ENCODE measurements at regions not wholly inside any gene's neighbourhood (a gene's known extent, or its start where the extent isn't known, plus 50 kb on each side); places are given as distances from the start of the nearest gene placed in this dataset.
A peak's percentile ranks its signal among the peaks of the same experiment; 100 is the strongest.

DNA sequence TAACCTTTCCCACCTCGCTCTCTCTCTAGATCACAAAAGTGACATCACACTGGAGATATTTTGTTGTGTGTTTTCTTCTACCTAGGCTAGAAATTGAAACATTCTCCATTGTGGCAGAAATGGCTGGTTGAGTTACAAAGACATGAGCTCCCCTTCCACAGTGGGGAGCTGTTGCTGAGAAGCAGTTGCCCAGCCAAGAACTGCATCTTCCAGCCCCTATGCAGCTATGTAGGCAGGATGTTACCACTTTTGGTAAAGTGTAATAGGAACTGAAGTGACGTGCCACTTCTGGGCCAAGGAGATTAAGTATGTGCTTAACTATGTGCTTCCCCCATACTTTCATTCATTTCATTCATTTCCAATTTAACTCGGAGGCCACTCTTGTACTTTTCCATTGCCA, 138.7 kb upstream of the E2F7 start:
- no peaks in the 10 kb centered on the region for H3K36me3 ChIP-seq (ENCODE audit: insufficient read depth, low read length)
- H3K27ac ChIP-seq (ENCODE audit: low read depth, low read length): no peak overlapping the region
- peaks cover 8% of the 10 kb centered on the region for H3K4me1 ChIP-seq (ENCODE audit: control insufficient read depth, insufficient read depth, low read length, unreplicated experiment)
- no peak overlapping the region for H3K4me3 ChIP-seq (ENCODE audit: low read depth, low read length)
- H2AFZ ChIP-seq (ENCODE audit: low read length, unreplicated experiment): no peak overlapping the region
- no peaks in the 10 kb centered on the region for H3K27me3 ChIP-seq (ENCODE audit: insufficient read depth, low read length)
- H3K79me2 ChIP-seq (ENCODE audit: control insufficient read depth, insufficient read depth, low read length, unreplicated experiment): no peaks in the 10 kb centered on the region

DNA sequence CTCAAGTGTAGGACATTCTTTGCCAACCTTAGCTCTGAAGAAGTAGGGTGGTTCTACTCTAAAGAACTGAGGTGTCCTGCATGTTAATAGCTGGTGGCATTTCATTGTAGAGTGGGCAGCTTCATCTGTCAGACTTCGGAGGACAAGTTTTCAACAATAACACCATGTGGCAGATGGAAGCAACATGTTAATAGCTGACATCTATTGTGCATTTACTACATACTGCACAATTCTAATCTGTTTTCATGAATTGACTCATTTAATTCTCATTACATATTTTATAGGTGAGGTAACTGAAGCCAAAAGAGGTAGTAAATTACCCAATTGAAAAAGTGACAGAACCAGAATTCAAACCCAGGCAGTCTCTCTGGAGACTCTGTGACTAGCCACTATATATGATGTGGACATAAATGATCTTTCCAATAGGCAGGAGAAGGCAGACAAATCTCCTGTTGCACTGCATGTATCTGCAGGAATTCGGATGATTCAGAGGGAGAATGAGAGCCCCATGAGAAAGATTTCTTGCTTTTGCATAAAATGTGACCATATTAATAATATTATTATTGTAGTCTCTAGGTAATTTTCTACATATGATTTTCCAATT, 137.2 kb upstream of the E2F7 start:
- peaks cover 8% of the 10 kb centered on the region for H3K4me1 ChIP-seq (ENCODE audit: control insufficient read depth, insufficient read depth, low read length, unreplicated experiment)
- no peaks in the 10 kb centered on the region for H3K27me3 ChIP-seq (ENCODE audit: insufficient read depth, low read length)
- no peak overlapping the region for H3K27ac ChIP-seq (ENCODE audit: low read depth, low read length)
- H3K79me2 ChIP-seq (ENCODE audit: control insufficient read depth, insufficient read depth, low read length, unreplicated experiment): no peaks in the 10 kb centered on the region
- no peak overlapping the region for H2AFZ ChIP-seq (ENCODE audit: low read length, unreplicated experiment)
- H3K36me3 ChIP-seq (ENCODE audit: insufficient read depth, low read length): no peaks in the 10 kb centered on the region
- H3K4me3 ChIP-seq (ENCODE audit: low read depth, low read length): no peak overlapping the region

- H3K79me2 ChIP-seq (ENCODE audit: control insufficient read depth, insufficient read depth, low read length, unreplicated experiment): no peaks in the 10 kb centered on the region
- peak overlapping the region; percentile 76 for H2AFZ ChIP-seq (ENCODE audit: low read length, unreplicated experiment)
- H3K27ac ChIP-seq (ENCODE audit: low read depth, low read length): peak overlapping the region; percentile 91
- no peaks in the 10 kb centered on the region for H3K36me3 ChIP-seq (ENCODE audit: insufficient read depth, low read length)
- peaks cover 25% of the 10 kb centered on the region for H3K4me1 ChIP-seq (ENCODE audit: control insufficient read depth, insufficient read depth, low read length, unreplicated experiment)
- no peaks in the 10 kb centered on the region for H3K27me3 ChIP-seq (ENCODE audit: insufficient read depth, low read length)
- peak overlapping the region; percentile 60 for H3K4me3 ChIP-seq (ENCODE audit: low read depth, low read length)
These were observed 124.6 kb upstream of the E2F7 start for GRCh38 chr12:77189901-77190416.

DNA sequence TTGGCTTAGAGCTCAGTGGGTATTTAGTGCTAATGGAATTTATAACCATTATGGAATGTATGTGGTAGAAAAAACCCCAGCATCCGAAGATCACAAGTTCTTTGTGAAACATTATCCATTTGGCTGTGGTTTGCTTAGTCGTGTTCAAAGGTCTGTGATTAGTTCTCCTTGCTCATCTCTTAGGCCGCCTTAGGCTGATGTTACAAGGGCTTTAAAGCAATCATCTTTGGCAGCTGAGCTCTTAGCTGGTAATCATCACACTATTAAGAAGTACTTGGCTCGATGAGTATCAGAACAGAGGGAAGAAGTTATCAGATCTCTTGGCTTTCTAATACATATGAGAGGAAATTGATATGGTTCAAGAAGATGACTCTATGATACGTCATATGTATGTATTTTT, 124.1 kb upstream of the E2F7 start:
- Histone ChIP-seq H3K27ac (ENCODE audit: low read depth, low read length) (peak overlapping the region; percentile 91), H3K79me2 (ENCODE audit: control insufficient read depth, insufficient read depth, low read length, unreplicated experiment) (no peaks in the 10 kb centered on the region), H2AFZ (ENCODE audit: low read length, unreplicated experiment) (peak overlapping the region; percentile 76), H3K27me3 (ENCODE audit: insufficient read depth, low read length) (no peaks in the 10 kb centered on the region), H3K4me1 (ENCODE audit: control insufficient read depth, insufficient read depth, low read length, unreplicated experiment) (peaks cover 25% of the 10 kb centered on the region), H3K36me3 (ENCODE audit: insufficient read depth, low read length) (no peaks in the 10 kb centered on the region), H3K4me3 (ENCODE audit: low read depth, low read length) (peak overlapping the region; percentile 60)

- Histone ChIP-seq H2AFZ (ENCODE audit: low read length, unreplicated experiment) (no peak overlapping the region), H3K4me3 (ENCODE audit: low read depth, low read length) (no peak overlapping the region), H3K27me3 (ENCODE audit: insufficient read depth, low read length) (no peaks in the 10 kb centered on the region), H3K27ac (ENCODE audit: low read depth, low read length) (no peak overlapping the region), H3K79me2 (ENCODE audit: control insufficient read depth, insufficient read depth, low read length, unreplicated experiment) (no peaks in the 10 kb centered on the region), H3K4me1 (ENCODE audit: control insufficient read depth, insufficient read depth, low read length, unreplicated experiment) (no peaks in the 10 kb centered on the region), H3K36me3 (ENCODE audit: insufficient read depth, low read length) (no peaks in the 10 kb centered on the region)
These were observed 114.1 kb upstream of the E2F7 start for GRCh38 chr12:77179515-77179914.

- Histone ChIP-seq H3K27ac (ENCODE audit: low read depth, low read length) (no peak overlapping the region), H3K27me3 (ENCODE audit: insufficient read depth, low read length) (no peaks in the 10 kb centered on the region), H2AFZ (ENCODE audit: low read length, unreplicated experiment) (no peak overlapping the region), H3K4me3 (ENCODE audit: low read depth, low read length) (no peak overlapping the region), H3K79me2 (ENCODE audit: control insufficient read depth, insufficient read depth, low read length, unreplicated experiment) (no peaks in the 10 kb centered on the region), H3K36me3 (ENCODE audit: insufficient read depth, low read length) (no peaks in the 10 kb centered on the region), H3K4me1 (ENCODE audit: control insufficient read depth, insufficient read depth, low read length, unreplicated experiment) (peaks cover 14% of the 10 kb centered on the region)
These were observed 102.4 kb upstream of the E2F7 start for GRCh38 chr12:77167801-77168200.

DNA sequence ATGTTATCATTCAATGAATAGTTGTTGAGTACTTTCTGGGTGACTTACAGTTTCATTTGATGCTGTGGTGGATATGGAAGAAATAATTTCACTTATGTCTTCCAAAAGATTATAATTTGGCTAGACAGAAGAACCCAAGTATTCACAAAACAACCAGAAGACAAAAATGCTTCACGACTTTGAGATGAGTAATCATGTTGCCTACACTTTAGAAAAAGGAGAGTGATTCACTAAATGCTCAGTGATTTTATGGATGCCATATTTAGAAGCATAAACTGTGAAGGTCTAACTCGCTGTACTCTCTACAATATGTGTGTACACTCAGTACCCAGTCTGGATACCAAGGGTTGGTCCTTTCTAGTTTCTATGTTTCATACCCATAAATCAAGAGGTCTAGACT, 101.3 kb upstream of the E2F7 start:
- Histone ChIP-seq H3K27ac (ENCODE audit: low read depth, low read length) (no peak overlapping the region; the same call in 1 of the 2 replicates), H3K4me3 (ENCODE audit: low read depth, low read length) (no peak overlapping the region), H3K36me3 (ENCODE audit: insufficient read depth, low read length) (no peaks in the 10 kb centered on the region), H2AFZ (ENCODE audit: low read length, unreplicated experiment) (no peak overlapping the region), H3K27me3 (ENCODE audit: insufficient read depth, low read length) (no peaks in the 10 kb centered on the region), H3K4me1 (ENCODE audit: control insufficient read depth, insufficient read depth, low read length, unreplicated experiment) (peaks cover 14% of the 10 kb centered on the region), H3K79me2 (ENCODE audit: control insufficient read depth, insufficient read depth, low read length, unreplicated experiment) (no peaks in the 10 kb centered on the region)

- H3K27ac ChIP-seq (ENCODE audit: low read depth, low read length): no peak overlapping the region
- H3K4me3 ChIP-seq (ENCODE audit: low read depth, low read length): no peak overlapping the region
- H3K36me3 ChIP-seq (ENCODE audit: insufficient read depth, low read length): no peaks in the 10 kb centered on the region
- peaks cover 14% of the 10 kb centered on the region for H3K4me1 ChIP-seq (ENCODE audit: control insufficient read depth, insufficient read depth, low read length, unreplicated experiment)
- no peak overlapping the region for H2AFZ ChIP-seq (ENCODE audit: low read length, unreplicated experiment)
- no peaks in the 10 kb centered on the region for H3K79me2 ChIP-seq (ENCODE audit: control insufficient read depth, insufficient read depth, low read length, unreplicated experiment)
- H3K27me3 ChIP-seq (ENCODE audit: insufficient read depth, low read length): no peaks in the 10 kb centered on the region
These were observed 98.0 kb upstream of the E2F7 start for GRCh38 chr12:77163074-77164038.

GRCh38 chr12:77161944-77162343, 96.6 kb upstream of the E2F7 start:
- no peak overlapping the region for H2AFZ ChIP-seq (ENCODE audit: low read length, unreplicated experiment)
- H3K27me3 ChIP-seq (ENCODE audit: insufficient read depth, low read length): no peaks in the 10 kb centered on the region
- H3K27ac ChIP-seq (ENCODE audit: low read depth, low read length): no peak overlapping the region
- H3K4me1 ChIP-seq (ENCODE audit: control insufficient read depth, insufficient read depth, low read length, unreplicated experiment): peaks cover 2% of the 10 kb centered on the region
- H3K36me3 ChIP-seq (ENCODE audit: insufficient read depth, low read length): no peaks in the 10 kb centered on the region
- H3K79me2 ChIP-seq (ENCODE audit: control insufficient read depth, insufficient read depth, low read length, unreplicated experiment): no peaks in the 10 kb centered on the region
- no peak overlapping the region for H3K4me3 ChIP-seq (ENCODE audit: low read depth, low read length)

DNA sequence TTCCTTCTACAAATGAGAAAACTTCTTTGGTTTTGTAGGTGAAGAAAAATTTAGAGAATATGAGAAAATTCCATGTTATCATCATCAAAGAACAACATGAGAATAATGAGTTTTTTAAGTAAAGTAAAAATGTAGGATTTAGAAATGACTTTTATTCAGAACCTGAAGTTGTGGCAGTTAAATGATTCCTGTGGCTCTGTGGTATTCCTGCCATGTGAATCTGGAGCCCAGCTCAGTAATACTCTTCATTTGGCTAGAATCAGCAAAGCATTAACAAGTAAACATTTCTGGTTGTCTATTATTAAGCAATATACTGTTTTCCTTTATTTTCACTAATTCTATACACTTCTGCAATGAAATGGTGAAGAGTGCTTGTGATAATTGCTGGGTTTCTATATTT, 95.6 kb upstream of the E2F7 start:
- no peaks in the 10 kb centered on the region for H3K79me2 ChIP-seq (ENCODE audit: control insufficient read depth, insufficient read depth, low read length, unreplicated experiment)
- H3K4me3 ChIP-seq (ENCODE audit: low read depth, low read length): no peak overlapping the region
- no peaks in the 10 kb centered on the region for H3K27me3 ChIP-seq (ENCODE audit: insufficient read depth, low read length)
- H2AFZ ChIP-seq (ENCODE audit: low read length, unreplicated experiment): no peak overlapping the region
- H3K4me1 ChIP-seq (ENCODE audit: control insufficient read depth, insufficient read depth, low read length, unreplicated experiment): no peaks in the 10 kb centered on the region
- no peaks in the 10 kb centered on the region for H3K36me3 ChIP-seq (ENCODE audit: insufficient read depth, low read length)
- H3K27ac ChIP-seq (ENCODE audit: low read depth, low read length): no peak overlapping the region

GRCh38 chr12:77153706-77154105, 88.3 kb upstream of the E2F7 start:
- no peaks in the 10 kb centered on the region for H3K4me1 ChIP-seq (ENCODE audit: control insufficient read depth, insufficient read depth, low read length, unreplicated experiment)
- no peak overlapping the region for H3K4me3 ChIP-seq (ENCODE audit: low read depth, low read length)
- H2AFZ ChIP-seq (ENCODE audit: low read length, unreplicated experiment): no peak overlapping the region
- H3K36me3 ChIP-seq (ENCODE audit: insufficient read depth, low read length): no peaks in the 10 kb centered on the region
- H3K79me2 ChIP-seq (ENCODE audit: control insufficient read depth, insufficient read depth, low read length, unreplicated experiment): no peaks in the 10 kb centered on the region
- H3K27ac ChIP-seq (ENCODE audit: low read depth, low read length): no peak overlapping the region
- no peaks in the 10 kb centered on the region for H3K27me3 ChIP-seq (ENCODE audit: insufficient read depth, low read length)
